Colonic mucosa (tissue), 4 donors: ENCODE measurements at regions not wholly inside any gene's neighbourhood (a gene's known extent, or its start where the extent isn't known, plus 50 kb on each side); places are given as distances from the start of the nearest gene placed in this dataset.

Experiments used
- DNase-seq: peaks from one replicate; pipeline ENCODE4 v3.0.0-alpha.2; 2020
- H3K27ac ChIP-seq: fragments of 200-600 bp; one replicate; pipeline ENCODE4 v1.8.0; 2021
- H3K27me3 ChIP-seq: fragments of 200-600 bp; one replicate; pipeline ENCODE4 v1.8.0; 2021
- H3K36me3 ChIP-seq: fragments of 200-600 bp; one replicate; pipeline ENCODE4 v1.8.0; 2021
- H3K4me1 ChIP-seq: fragments of 200-600 bp; one replicate; pipeline ENCODE4 v1.8.0; 2021; ENCODE audit warnings: mild to moderate bottlenecking
- H3K4me3 ChIP-seq: fragments of 200-600 bp; one replicate; pipeline ENCODE4 v1.8.0; 2021
- H3K9ac ChIP-seq, 2 donors: one replicate each; pipeline ENCODE4 v1.7.0; 2013; ENCODE audit warnings: control low read depth in 2 of 2, low read depth in 2 of 2, low read length in 2 of 2
- H3K9me3 ChIP-seq: fragments of 200-600 bp; one replicate; pipeline ENCODE4 v1.8.0; 2021
- CTCF ChIP-seq: fragments of 200-600 bp; IDR thresholded peaks from one replicate; pipeline ENCODE4 v1.8.0; 2022; ENCODE audit warnings: antibody characterized with exemption, mild to moderate bottlenecking
- intact Hi-C: fragments of 100-400 bp; cut with DNase I; formaldehyde crosslinking; loops from one replicate; pipeline ENCODE4 v1.14.1; 2022
- donor health status: healthy.
- donor health status: DM: no; HTN: no; CAD: no.
- donor health status: DM: no; HTN: no; CAD: no.

GRCh38 chr20:40055711-40056110 lies 633.3 kb downstream of the MAFB start:
- Histone ChIP-seq H3K4me1 (no peaks in the 10 kb centered on the region), H3K27ac (no peak overlapping the region), H3K27me3 (no peaks in the 10 kb centered on the region), H3K9me3 (no peaks in the 10 kb centered on the region), H3K9ac (no peak overlapping the region), H3K36me3 (no peaks in the 10 kb centered on the region), H3K4me3 (no peak overlapping the region)
- TF ChIP-seq CTCF, result no peak
- DNase-seq, result no peak
- intact Hi-C loops, result no loop called here

- intact Hi-C loops, result no loop called here
- H3K9me3 ChIP-seq, result no peaks in the 10 kb centered on the region
- H3K9ac ChIP-seq, result no peak overlapping the region
- no peak for DNase-seq
- no peak overlapping the region for H3K4me3 ChIP-seq
- no peaks in the 10 kb centered on the region for H3K4me1 ChIP-seq
- H3K36me3 ChIP-seq, result no peaks in the 10 kb centered on the region
- no peak for TF ChIP-seq CTCF
- H3K27ac ChIP-seq, result no peak overlapping the region
- H3K27me3 ChIP-seq, result no peaks in the 10 kb centered on the region
Measured at GRCh38 chr20:40054311-40054710, 634.7 kb downstream of the MAFB start.

GRCh38 chr20:40050596-40050995 lies 638.4 kb downstream of the MAFB start:
- no peak overlapping the region for H3K27ac ChIP-seq
- no peak for DNase-seq
- no peaks in the 10 kb centered on the region for H3K36me3 ChIP-seq
- no peaks in the 10 kb centered on the region for H3K27me3 ChIP-seq
- no peak for TF ChIP-seq CTCF
- no peaks in the 10 kb centered on the region for H3K4me1 ChIP-seq
- no peak overlapping the region for H3K4me3 ChIP-seq
- H3K9ac ChIP-seq, result no peak overlapping the region
- no peaks in the 10 kb centered on the region for H3K9me3 ChIP-seq
- intact Hi-C loops, result no loop called here

GRCh38 chr20:40049854-40050253 lies 639.2 kb downstream of the MAFB start:
- intact Hi-C loops, result no loop called here
- Histone ChIP-seq H3K36me3 (no peaks in the 10 kb centered on the region), H3K27me3 (no peaks in the 10 kb centered on the region), H3K4me3 (no peak overlapping the region), H3K27ac (no peak overlapping the region), H3K9me3 (no peaks in the 10 kb centered on the region), H3K4me1 (no peaks in the 10 kb centered on the region), H3K9ac (no peak overlapping the region)
- no peak for TF ChIP-seq CTCF
- DNase-seq, result no peak

- Histone ChIP-seq H3K4me3 (no peak overlapping the region), H3K27ac (no peak overlapping the region), H3K27me3 (no peaks in the 10 kb centered on the region), H3K36me3 (no peaks in the 10 kb centered on the region), H3K4me1 (no peaks in the 10 kb centered on the region), H3K9ac (no peak overlapping the region), H3K9me3 (no peaks in the 10 kb centered on the region)
- TF ChIP-seq CTCF, result no peak
- intact Hi-C loops, result no loop called here
- DNase-seq, result no peak
Measured at GRCh38 chr20:40046703-40047102, 642.3 kb downstream of the MAFB start.

GRCh38 chr20:40037511-40037910 lies 651.5 kb downstream of the MAFB start:
- no peaks in the 10 kb centered on the region for H3K4me1 ChIP-seq
- DNase-seq, result no peak
- H3K9ac ChIP-seq, result no peak overlapping the region
- H3K36me3 ChIP-seq, result no peaks in the 10 kb centered on the region
- intact Hi-C loops, result no loop called here
- no peak overlapping the region for H3K4me3 ChIP-seq
- H3K27ac ChIP-seq, result no peak overlapping the region
- no peak for TF ChIP-seq CTCF
- no peaks in the 10 kb centered on the region for H3K27me3 ChIP-seq
- no peaks in the 10 kb centered on the region for H3K9me3 ChIP-seq
